ENCODE measurements at regions not wholly inside any gene's neighbourhood (a gene's known extent, or its start where the extent isn't known, plus 50 kb on each side); places are given as distances from the start of the nearest gene placed in this dataset.

- H3K27me3 Mint-ChIP-seq: no peaks in the 10 kb centered on the region
- peaks cover 6% of the 10 kb centered on the region for H3K9me3 Mint-ChIP-seq
- TF ChIP-seq CTCF (conservative IDR thresholded peaks at IDR 0.05): no peak
- peaks cover 7% of the 10 kb centered on the region for H3K4me1 Mint-ChIP-seq (ENCODE audit: unreplicated experiment)
- no peak overlapping the region for H3K4me3 Mint-ChIP-seq
- no peaks in the 10 kb centered on the region for H3K36me3 Mint-ChIP-seq
- no peak for DNase-seq (ENCODE audit: extremely low spot score, unreplicated experiment)
- no peak overlapping the region for H3K27ac Mint-ChIP-seq
Measured at GRCh38 chr11:15742626-15743519, 613.5 kb downstream of the SOX6 start.

GRCh38 chr11:15744693-15745092 lies 611.7 kb downstream of the SOX6 start:
- H3K27me3 Mint-ChIP-seq: peaks cover 2% of the 10 kb centered on the region
- TF ChIP-seq CTCF (conservative IDR thresholded peaks at IDR 0.05): no peak
- H3K4me3 Mint-ChIP-seq: no peak overlapping the region
- H3K9me3 Mint-ChIP-seq: peaks cover 6% of the 10 kb centered on the region
- H3K27ac Mint-ChIP-seq: no peak overlapping the region
- H3K4me1 Mint-ChIP-seq (ENCODE audit: unreplicated experiment): peaks cover 7% of the 10 kb centered on the region
- no peak for DNase-seq (ENCODE audit: extremely low spot score, unreplicated experiment)
- H3K36me3 Mint-ChIP-seq: no peaks in the 10 kb centered on the region

- Mint-ChIP-seq H3K36me3 (no peaks in the 10 kb centered on the region), H3K27ac (no peak overlapping the region), H3K4me3 (no peak overlapping the region), H3K4me1 (ENCODE audit: unreplicated experiment) (peaks cover 7% of the 10 kb centered on the region), H3K27me3 (peaks cover 3% of the 10 kb centered on the region), H3K9me3 (peaks cover 6% of the 10 kb centered on the region)
- TF ChIP-seq CTCF (conservative IDR thresholded peaks at IDR 0.05): no peak
- no peak for DNase-seq (ENCODE audit: extremely low spot score, unreplicated experiment)
Measured at GRCh38 chr11:15745266-15745665, 611.1 kb downstream of the SOX6 start.

DNA sequence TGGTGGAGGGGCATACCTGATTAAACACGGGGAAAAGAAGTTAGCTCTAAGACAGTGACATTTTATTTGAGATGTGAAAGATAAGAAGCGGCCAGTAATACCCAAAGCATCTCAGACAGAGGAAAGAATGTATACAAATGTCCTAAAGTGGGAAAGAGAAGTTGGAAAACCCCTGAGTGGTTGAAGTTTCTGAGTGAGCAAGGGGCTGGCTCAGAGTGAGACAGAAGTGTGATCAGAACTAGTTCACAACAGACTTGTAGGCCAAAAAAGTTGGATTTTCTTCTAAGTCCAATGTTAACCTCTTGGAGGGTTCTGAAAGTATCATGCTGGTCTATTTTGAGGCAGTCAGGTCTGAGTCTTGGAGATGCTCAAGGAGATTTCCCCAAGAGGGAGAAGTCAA lies 608.7 kb downstream of the SOX6 start:
- Mint-ChIP-seq H3K27me3 (peaks cover 3% of the 10 kb centered on the region), H3K4me3 (no peak overlapping the region), H3K36me3 (no peaks in the 10 kb centered on the region), H3K9me3 (peaks cover 6% of the 10 kb centered on the region), H3K4me1 (ENCODE audit: unreplicated experiment) (peaks cover 4% of the 10 kb centered on the region), H3K27ac (no peak overlapping the region)
- no peak for TF ChIP-seq CTCF (conservative IDR thresholded peaks at IDR 0.05)
- DNase-seq (ENCODE audit: extremely low spot score, unreplicated experiment): no peak

DNA sequence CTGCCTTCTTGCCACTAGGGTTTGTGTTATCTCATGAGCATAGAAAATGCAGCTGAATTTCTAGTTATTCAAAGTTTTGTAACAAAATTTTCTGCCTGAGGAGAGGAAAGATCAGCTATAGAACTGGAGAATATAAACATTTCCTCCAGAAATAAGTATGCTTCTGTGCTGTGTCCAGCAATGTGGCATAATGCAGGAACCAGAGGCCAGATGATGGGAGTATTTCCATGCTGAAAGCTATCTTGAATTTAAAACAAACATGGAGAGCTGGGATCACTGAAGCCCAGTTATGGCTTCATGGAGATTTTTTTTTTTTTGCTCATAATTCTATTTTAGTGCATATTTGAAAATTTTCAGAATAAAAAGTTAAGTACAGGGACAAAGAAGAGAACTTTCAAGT lies 608.2 kb downstream of the SOX6 start:
- Mint-ChIP-seq H3K27ac (no peak overlapping the region), H3K9me3 (peaks cover 6% of the 10 kb centered on the region), H3K27me3 (peaks cover 3% of the 10 kb centered on the region), H3K36me3 (no peaks in the 10 kb centered on the region), H3K4me1 (ENCODE audit: unreplicated experiment) (no peaks in the 10 kb centered on the region), H3K4me3 (no peak overlapping the region)
- DNase-seq (ENCODE audit: extremely low spot score, unreplicated experiment): no peak
- no peak for TF ChIP-seq CTCF (conservative IDR thresholded peaks at IDR 0.05)

Measured in type B pancreatic cell (in vitro differentiated cells).